Glutamatergic neuron (in vitro differentiated cells): ENCODE measurements at regions not wholly inside any gene's neighbourhood (a gene's known extent, or its start where the extent isn't known, plus 50 kb on each side); places are given as distances from the start of the nearest gene placed in this dataset.
A peak's percentile ranks its signal among the peaks of the same experiment; 100 is the strongest.

ENCODE experiments used
- DNase-seq: peaks from one replicate; pipeline ENCODE4 v3.0.0; 2022
- H3K27ac Mint-ChIP-seq: one replicate; pipeline ENCODE4 v1.8.0; 2020; ENCODE audit warnings: mild to moderate bottlenecking, mixed read lengths, inconsistent platforms; ENCODE audit not compliant: unreplicated experiment
- H3K27me3 Mint-ChIP-seq: one replicate; pipeline ENCODE4 v1.8.0; 2020; ENCODE audit warnings: mild to moderate bottlenecking, moderate library complexity, mixed read lengths, inconsistent platforms; ENCODE audit not compliant: unreplicated experiment
- H3K36me3 Mint-ChIP-seq: one replicate; pipeline ENCODE4 v1.8.0; 2020; ENCODE audit warnings: mild to moderate bottlenecking, mixed read lengths, inconsistent platforms; ENCODE audit not compliant: unreplicated experiment
- H3K4me1 Mint-ChIP-seq: one replicate; pipeline ENCODE4 v1.8.0; 2020; ENCODE audit warnings: mild to moderate bottlenecking, low read depth, mixed read lengths, inconsistent platforms; ENCODE audit not compliant: unreplicated experiment
- H3K4me3 Mint-ChIP-seq: one replicate; pipeline ENCODE4 v1.8.0; 2020; ENCODE audit warnings: mild to moderate bottlenecking, mixed read lengths, inconsistent platforms; ENCODE audit not compliant: unreplicated experiment
- H3K9me3 Mint-ChIP-seq: one replicate; pipeline ENCODE4 v1.8.0; 2020; ENCODE audit warnings: mild to moderate bottlenecking, moderate library complexity, mixed read lengths, inconsistent platforms; ENCODE audit not compliant: unreplicated experiment
- CTCF ChIP-seq: fragments of 200-600 bp; sonication (generic); IDR thresholded peaks from one replicate; pipeline ENCODE4 v1.5.0; 2021; ENCODE audit not compliant: partially characterized antibody, unreplicated experiment

GRCh38 chr15:66615846-66616245 lies 50.0 kb upstream of the LCTL start:
- DNase-seq = no peak
- Mint-ChIP-seq H3K27ac (no peak overlapping the region), H3K27me3 (peaks cover 8% of the 10 kb centered on the region), H3K9me3 (peaks cover 2% of the 10 kb centered on the region), H3K4me1 (no peaks in the 10 kb centered on the region), H3K4me3 (no peak overlapping the region), H3K36me3 (no peaks in the 10 kb centered on the region)
- no peak for TF ChIP-seq CTCF

- H3K27me3 Mint-ChIP-seq = peaks cover 13% of the 10 kb centered on the region
- peaks cover 2% of the 10 kb centered on the region for H3K9me3 Mint-ChIP-seq
- H3K4me3 Mint-ChIP-seq = no peak overlapping the region
- no peaks in the 10 kb centered on the region for H3K4me1 Mint-ChIP-seq
- no peak overlapping the region for H3K27ac Mint-ChIP-seq
- DNase-seq = no peak
- no peaks in the 10 kb centered on the region for H3K36me3 Mint-ChIP-seq
- no peak for TF ChIP-seq CTCF
Measured at GRCh38 chr15:66617137-66618090, 51.6 kb upstream of the LCTL start.

DNA sequence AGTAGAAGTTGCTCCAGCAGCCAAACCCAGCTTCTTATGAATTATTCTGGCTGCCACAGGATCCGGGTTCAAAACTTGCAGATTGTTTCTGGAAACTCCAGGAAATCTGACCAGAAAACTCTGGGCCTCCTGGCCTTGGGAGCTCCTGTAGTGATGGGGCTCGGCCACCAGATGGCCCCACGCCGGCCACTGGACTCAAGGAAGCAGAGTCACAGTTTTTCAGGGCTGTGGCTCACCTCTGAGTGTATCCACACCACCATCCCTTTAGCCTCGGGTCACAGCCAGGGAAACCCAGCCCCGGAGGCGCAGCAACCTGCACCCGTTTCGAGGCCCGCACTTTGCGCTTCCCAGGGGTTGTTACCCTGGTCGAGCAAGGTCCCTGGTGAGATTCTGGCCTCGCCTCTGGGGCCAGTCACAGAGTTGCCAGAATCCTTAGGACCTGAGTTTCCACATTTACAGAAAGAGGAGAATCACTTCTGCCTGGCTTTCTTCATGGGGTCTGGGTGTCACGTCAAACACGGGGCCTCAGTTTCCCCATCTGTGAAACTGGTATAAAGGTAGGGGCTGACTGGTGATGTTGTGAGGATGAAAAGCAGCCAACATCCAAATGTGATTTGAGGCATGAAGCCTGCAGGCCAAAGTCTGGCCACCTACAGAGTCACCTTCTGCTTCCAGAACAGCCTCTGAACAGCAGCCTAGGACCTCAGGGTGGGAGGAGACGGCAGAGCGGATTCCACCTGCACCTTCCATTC lies 53.5 kb upstream of the LCTL start:
- H3K4me1 Mint-ChIP-seq = no peaks in the 10 kb centered on the region
- DNase-seq = peak; percentile 85
- no peak overlapping the region for H3K4me3 Mint-ChIP-seq
- peaks cover 2% of the 10 kb centered on the region for H3K9me3 Mint-ChIP-seq
- no peak overlapping the region for H3K27ac Mint-ChIP-seq
- no peaks in the 10 kb centered on the region for H3K36me3 Mint-ChIP-seq
- H3K27me3 Mint-ChIP-seq = peaks cover 17% of the 10 kb centered on the region
- peak; percentile 85 for TF ChIP-seq CTCF

DNA sequence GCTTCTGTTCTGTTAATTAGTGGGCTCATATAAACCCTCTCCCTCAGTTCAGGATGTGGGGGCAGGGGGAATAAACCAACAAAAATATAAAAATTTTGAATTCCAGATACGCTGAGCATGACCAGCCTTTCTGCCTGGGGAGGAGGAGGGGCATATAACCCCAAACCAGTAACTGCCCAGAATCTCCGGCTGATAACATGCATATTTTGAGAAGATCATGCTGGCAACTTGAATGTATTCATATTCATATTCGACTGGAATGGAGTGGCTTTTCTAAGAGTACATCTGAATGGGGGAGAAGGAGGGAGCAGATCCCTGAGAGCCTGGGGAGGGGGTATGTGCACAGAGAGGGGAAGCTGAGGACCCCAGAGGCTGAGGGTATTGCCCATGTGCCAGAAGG lies 54.5 kb upstream of the LCTL start:
- Mint-ChIP-seq H3K36me3 (no peaks in the 10 kb centered on the region), H3K27ac (no peak overlapping the region), H3K4me1 (no peaks in the 10 kb centered on the region), H3K27me3 (peaks cover 15% of the 10 kb centered on the region), H3K9me3 (peaks cover 2% of the 10 kb centered on the region), H3K4me3 (no peak overlapping the region)
- DNase-seq = no peak
- TF ChIP-seq CTCF = no peak
